ENCODE measurements at regions not wholly inside any gene's neighbourhood (a gene's known extent, or its start where the extent isn't known, plus 50 kb on each side); places are given as distances from the start of the nearest gene placed in this dataset.

DNA sequence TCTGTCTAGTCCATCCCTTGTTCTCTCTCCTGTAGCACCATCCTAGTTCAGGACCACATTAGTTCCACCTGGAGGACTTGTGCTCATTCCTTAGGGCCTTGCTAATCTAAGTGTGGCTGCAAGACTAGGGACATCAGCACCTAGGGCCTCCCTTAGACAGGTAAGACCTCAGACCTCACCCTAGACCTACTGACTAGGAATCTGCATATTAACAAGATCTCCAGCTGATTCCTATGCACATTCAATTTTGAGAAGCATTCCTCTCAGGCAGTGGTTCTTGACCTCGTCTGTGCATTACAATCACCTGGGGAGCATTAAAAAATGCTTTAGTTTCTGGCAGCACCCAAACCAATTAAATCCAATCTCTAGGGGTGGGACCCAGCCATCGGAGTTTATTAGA lies 238.4 kb upstream of the RGMA start:
- TF ChIP-seq CTCF (IDR thresholded peaks at IDR 0.05) = no peak
- TF ChIP-seq POLR2AphosphoS5 (IDR thresholded peaks at IDR 0.05) = no peak
- H3K9me3 ChIP-seq = no peaks in the 10 kb centered on the region
- no peak overlapping the region for H3K27ac ChIP-seq
- no peak overlapping the region for H3K4me3 ChIP-seq
- DNase-seq (ENCODE audit: low spot score in 2 of 2) = no peak
- no peaks in the 10 kb centered on the region for H3K36me3 ChIP-seq
- intact Hi-C loops (cut with DNase I; ENCODE audit: low total_unique reads) = no loop called here
- no peaks in the 10 kb centered on the region for H3K27me3 ChIP-seq
- H3K4me1 ChIP-seq = no peaks in the 10 kb centered on the region

DNA sequence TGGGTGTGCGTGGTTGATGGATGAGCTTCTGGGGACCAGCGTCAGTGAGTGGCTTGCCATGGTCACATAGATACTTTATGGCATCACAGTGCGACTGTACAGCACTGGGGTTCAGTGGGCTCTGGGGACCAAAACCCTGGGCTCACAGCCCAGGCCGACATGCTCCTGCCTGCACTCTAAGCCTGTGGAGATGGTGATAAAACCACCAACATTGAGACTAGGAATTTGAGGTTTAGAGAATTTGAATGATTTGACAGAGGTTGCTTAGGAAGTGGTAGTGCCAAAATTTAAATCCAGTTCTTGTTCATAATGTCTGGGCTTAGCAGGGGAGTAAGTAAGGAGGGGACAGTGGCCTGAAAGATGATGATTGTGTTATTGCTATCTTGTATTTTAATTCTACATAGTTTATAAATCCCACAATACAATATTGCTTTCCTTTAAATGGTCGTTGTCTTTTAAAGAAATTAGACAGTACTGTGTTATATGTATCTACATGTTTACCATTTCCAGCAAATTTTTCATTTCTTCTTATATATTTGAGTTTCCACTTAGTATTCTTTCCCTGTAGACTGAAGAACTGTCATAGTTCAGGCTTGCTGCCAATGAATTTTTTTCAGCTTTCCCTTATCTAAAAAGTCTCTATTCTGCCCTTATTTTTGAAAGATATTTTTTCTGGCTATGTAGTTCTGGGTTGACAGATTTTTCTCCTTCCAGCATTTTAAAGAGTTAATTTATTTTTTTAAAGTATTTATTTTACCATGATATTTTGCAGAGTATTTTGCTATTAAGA lies 235.4 kb upstream of the RGMA start:
- TF ChIP-seq POLR2AphosphoS5 (IDR thresholded peaks at IDR 0.05) (no peak), POLR2A (IDR thresholded peaks at IDR 0.05) (no peak), CTCF (IDR thresholded peaks at IDR 0.05) (no peak)
- intact Hi-C loops (cut with DNase I; ENCODE audit: low total_unique reads) = no loop called here
- no peaks in the 10 kb centered on the region for H3K27me3 ChIP-seq
- H3K36me3 ChIP-seq = no peaks in the 10 kb centered on the region
- H3K9me3 ChIP-seq = no peaks in the 10 kb centered on the region
- no peak overlapping the region for H3K4me3 ChIP-seq
- DNase-seq (ENCODE audit: low spot score in 2 of 2) = no peak
- H3K27ac ChIP-seq = no peak overlapping the region
- H3K4me1 ChIP-seq = no peaks in the 10 kb centered on the region

- Histone ChIP-seq H3K36me3 (no peaks in the 10 kb centered on the region), H3K9me3 (no peaks in the 10 kb centered on the region), H3K4me3 (no peak overlapping the region), H3K4me1 (no peaks in the 10 kb centered on the region), H3K27ac (peak overlapping the region; percentile 22 to 40), H3K27me3 (no peaks in the 10 kb centered on the region)
- DNase-seq (ENCODE audit: low spot score in 2 of 2) = peak; percentile 57 to 68
- intact Hi-C loops (cut with DNase I; ENCODE audit: low total_unique reads) = no loop called here
- TF ChIP-seq POLR2A (IDR thresholded peaks at IDR 0.05) = no peak
- no peak for TF ChIP-seq CTCF (IDR thresholded peaks at IDR 0.05)
- TF ChIP-seq POLR2AphosphoS5 (IDR thresholded peaks at IDR 0.05) = no peak
Observed at GRCh38 chr15:93321881-93322282, 232.9 kb upstream of the RGMA start.

GRCh38 chr15:93319121-93319814 lies 230.3 kb upstream of the RGMA start:
- intact Hi-C loops (cut with DNase I; ENCODE audit: low total_unique reads) = no loop called here
- H3K27me3 ChIP-seq = no peaks in the 10 kb centered on the region
- no peaks in the 10 kb centered on the region for H3K9me3 ChIP-seq
- no peaks in the 10 kb centered on the region for H3K36me3 ChIP-seq
- H3K27ac ChIP-seq = no peak overlapping the region
- no peak for TF ChIP-seq CTCF (IDR thresholded peaks at IDR 0.05)
- no peak overlapping the region for H3K4me3 ChIP-seq
- H3K4me1 ChIP-seq = no peaks in the 10 kb centered on the region
- DNase-seq (ENCODE audit: low spot score in 2 of 2) = no peak

- Histone ChIP-seq H3K36me3 (no peaks in the 10 kb centered on the region), H3K27me3 (no peaks in the 10 kb centered on the region), H3K4me1 (no peaks in the 10 kb centered on the region), H3K4me3 (no peak overlapping the region), H3K9me3 (no peaks in the 10 kb centered on the region), H3K27ac (no peak overlapping the region)
- DNase-seq (ENCODE audit: low spot score in 2 of 2) = no peak
- TF ChIP-seq POLR2A (IDR thresholded peaks at IDR 0.05) (no peak), POLR2AphosphoS5 (IDR thresholded peaks at IDR 0.05) (no peak), CTCF (IDR thresholded peaks at IDR 0.05) (no peak)
- intact Hi-C loops (cut with DNase I; ENCODE audit: low total_unique reads) = no loop called here
Observed at GRCh38 chr15:93317772-93318171, 228.8 kb upstream of the RGMA start.
